SK-N-SH treated with all-trans-retinoic acid at 6 μM for 48 hours (cell line): ENCODE measurements at regions not wholly inside any gene's neighbourhood (a gene's known extent, or its start where the extent isn't known, plus 50 kb on each side); places are given as distances from the start of the nearest gene placed in this dataset.

ENCODE experiments used
- ESRRG ChIP-seq: fragments of 250-450 bp; sonication (Bioruptor Pico); IDR thresholded peaks from 2 replicates; pipeline ENCODE4 v1.6.1; 2021; ENCODE audit warnings: mild to moderate bottlenecking
- SNAI2 ChIP-seq: fragments of 250-450 bp; sonication (Bioruptor Pico); IDR thresholded peaks from 2 replicates; pipeline ENCODE4 v1.5.0; 2020; ENCODE audit warnings: mild to moderate bottlenecking, moderate library complexity
- ZFP30 ChIP-seq: fragments of 450-650 bp; formaldehyde crosslinking; IDR thresholded peaks from 2 replicates; pipeline ENCODE4 v1.5.0; 2022; ENCODE audit warnings: mild to moderate bottlenecking, moderate library complexity
- ZNF565 ChIP-seq: fragments of 450-650 bp; formaldehyde crosslinking; conservative IDR thresholded peaks from 2 replicates; pipeline ENCODE4 v1.5.0; 2020; ENCODE audit warnings: low read depth, mild to moderate bottlenecking, moderate library complexity
- ZNF70 ChIP-seq: fragments of 450-650 bp; formaldehyde crosslinking; IDR thresholded peaks from 2 replicates; pipeline ENCODE4 v1.5.0; 2020; ENCODE audit warnings: mild to moderate bottlenecking, moderate library complexity
- ZNF8 ChIP-seq: fragments of 450-650 bp; formaldehyde crosslinking; IDR thresholded peaks from 2 replicates; pipeline ENCODE4 v1.5.0; 2020; ENCODE audit warnings: mild to moderate bottlenecking, moderate library complexity
- TF ChIP-seq, protein P1 (sequence below): fragments of 250-450 bp; sonication (Bioruptor Pico); IDR thresholded peaks from 2 replicates; pipeline ENCODE4 v1.5.1; 2020; ENCODE audit warnings: low read depth, mild to moderate bottlenecking, moderate library complexity

DNA sequence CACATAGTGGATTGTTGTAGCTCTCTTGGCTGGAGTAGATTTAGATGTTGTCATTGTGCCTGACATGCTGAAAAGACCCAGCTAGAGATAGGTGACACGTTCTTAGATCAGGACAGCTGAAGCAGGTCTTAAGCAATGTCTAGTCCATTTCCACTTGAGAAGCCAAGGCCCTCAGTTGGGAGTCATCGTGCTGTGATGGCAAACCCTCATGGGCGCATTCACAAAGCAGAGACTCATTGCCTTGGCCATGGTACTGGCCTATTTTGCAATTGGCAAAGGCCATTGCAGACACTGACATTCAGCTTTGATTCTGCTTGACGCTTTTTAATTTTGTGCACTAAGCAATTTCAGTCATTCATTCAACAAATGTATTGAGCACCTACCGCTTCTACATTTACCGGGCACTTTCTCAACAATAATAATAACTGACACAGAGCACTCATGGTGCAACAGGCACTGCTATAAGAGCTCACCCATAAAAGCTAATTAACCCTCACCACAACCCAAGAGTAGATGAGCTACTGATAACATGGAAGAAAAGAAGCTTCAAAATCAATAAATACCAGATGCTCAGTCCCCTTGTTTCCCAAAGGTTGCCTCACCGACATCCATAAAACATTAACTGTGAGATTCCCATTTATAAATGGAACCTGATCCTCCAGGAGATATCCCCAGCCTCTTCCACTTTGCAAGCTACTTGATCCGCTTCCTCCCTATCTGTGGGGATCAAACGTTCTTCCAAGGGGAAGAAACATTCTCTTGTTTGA, 200.1 kb downstream of the TLE3 start:
- TF ChIP-seq ESRRG (CRISPR knock-in tag) (no peak), SNAI2 (CRISPR knock-in tag) (no peak), ZFP30 (no peak), ZNF70 (CRISPR knock-in tag) (no peak), ZNF8 (CRISPR knock-in tag) (no peak), ZNF565 (CRISPR knock-in tag) (no peak)
- TF ChIP-seq, protein P1, sequence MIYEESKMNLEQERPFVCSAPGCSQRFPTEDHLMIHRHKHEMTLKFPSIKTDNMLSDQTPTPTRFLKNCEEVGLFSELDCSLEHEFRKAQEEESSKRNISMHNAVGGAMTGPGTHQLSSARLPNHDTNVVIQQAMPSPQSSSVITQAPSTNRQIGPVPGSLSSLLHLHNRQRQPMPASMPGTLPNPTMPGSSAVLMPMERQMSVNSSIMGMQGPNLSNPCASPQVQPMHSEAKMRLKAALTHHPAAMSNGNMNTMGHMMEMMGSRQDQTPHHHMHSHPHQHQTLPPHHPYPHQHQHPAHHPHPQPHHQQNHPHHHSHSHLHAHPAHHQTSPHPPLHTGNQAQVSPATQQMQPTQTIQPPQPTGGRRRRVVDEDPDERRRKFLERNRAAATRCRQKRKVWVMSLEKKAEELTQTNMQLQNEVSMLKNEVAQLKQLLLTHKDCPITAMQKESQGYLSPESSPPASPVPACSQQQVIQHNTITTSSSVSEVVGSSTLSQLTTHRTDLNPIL (CRISPR knock-in tag) = no peak
